ENCODE measurements at regions not wholly inside any gene's neighbourhood (a gene's known extent, or its start where the extent isn't known, plus 50 kb on each side); places are given as distances from the start of the nearest gene placed in this dataset.
A peak's percentile ranks its signal among the peaks of the same experiment; 100 is the strongest.

DNA sequence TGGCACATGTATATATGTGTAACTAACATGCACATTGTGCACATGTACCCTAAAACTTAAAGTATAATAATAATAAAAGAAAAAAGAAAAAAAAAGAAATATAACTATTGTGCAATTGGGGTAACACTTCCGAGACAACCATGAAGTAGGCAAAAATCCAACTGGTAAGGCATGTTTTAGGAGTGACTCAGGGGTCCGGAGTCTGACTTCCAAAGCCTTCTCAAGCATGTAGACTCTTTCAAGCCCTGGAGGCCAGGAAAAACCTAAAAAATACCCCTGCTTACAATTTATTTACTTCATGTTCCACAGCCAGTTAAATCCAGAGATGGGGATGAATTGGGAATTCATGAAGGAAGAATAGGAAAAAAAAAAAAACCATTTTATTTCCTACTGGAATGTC is 161.3 kb upstream of the PHACTR1 start:
- Histone ChIP-seq H3K4me1 (ENCODE audit: insufficient read depth, low read length) (peaks cover 5% of the 10 kb centered on the region), H4K20me1 (ENCODE audit: insufficient read depth, low read length) (no peaks in the 10 kb centered on the region), H3K4me3 (ENCODE audit: insufficient read depth, low read depth, low read length) (no peak overlapping the region), H3K9ac (ENCODE audit: low read length) (no peak overlapping the region), H3K27ac (ENCODE audit: low read depth, low read length) (no peak overlapping the region), H3K36me3 (ENCODE audit: insufficient read depth, low read length) (no peaks in the 10 kb centered on the region), H3K9me3 (ENCODE audit: insufficient read depth, low read depth, low read length) (no peaks in the 10 kb centered on the region), H3K79me2 (ENCODE audit: insufficient read depth, low read length) (no peaks in the 10 kb centered on the region), H3K27me3 (ENCODE audit: insufficient read depth, low read length) (no peaks in the 10 kb centered on the region), H3K4me2 (ENCODE audit: low read length) (no peak overlapping the region), H2AFZ (ENCODE audit: low read depth, low read length) (no peak overlapping the region)
- no peak for FAIRE-seq
- DNase-seq (ENCODE audit: low read depth): peak; percentile 80
- Mint-ChIP-seq H3K4me3 (ENCODE audit: unreplicated experiment) (no peak overlapping the region), H3K27me3 (ENCODE audit: low read depth, unreplicated experiment) (peaks cover 3% of the 10 kb centered on the region), H3K27ac (ENCODE audit: unreplicated experiment) (no peak overlapping the region), H3K36me3 (ENCODE audit: low read depth, unreplicated experiment) (no peaks in the 10 kb centered on the region), H3K9me3 (ENCODE audit: unreplicated experiment) (peaks cover 6% of the 10 kb centered on the region), H3K4me1 (ENCODE audit: low read depth, unreplicated experiment) (peaks cover 4% of the 10 kb centered on the region)
- no peak for TF ChIP-seq EZH2 (IDR thresholded peaks at IDR 0.05; ENCODE audit: insufficient read depth, low read length)
- TF ChIP-seq, protein P1, sequence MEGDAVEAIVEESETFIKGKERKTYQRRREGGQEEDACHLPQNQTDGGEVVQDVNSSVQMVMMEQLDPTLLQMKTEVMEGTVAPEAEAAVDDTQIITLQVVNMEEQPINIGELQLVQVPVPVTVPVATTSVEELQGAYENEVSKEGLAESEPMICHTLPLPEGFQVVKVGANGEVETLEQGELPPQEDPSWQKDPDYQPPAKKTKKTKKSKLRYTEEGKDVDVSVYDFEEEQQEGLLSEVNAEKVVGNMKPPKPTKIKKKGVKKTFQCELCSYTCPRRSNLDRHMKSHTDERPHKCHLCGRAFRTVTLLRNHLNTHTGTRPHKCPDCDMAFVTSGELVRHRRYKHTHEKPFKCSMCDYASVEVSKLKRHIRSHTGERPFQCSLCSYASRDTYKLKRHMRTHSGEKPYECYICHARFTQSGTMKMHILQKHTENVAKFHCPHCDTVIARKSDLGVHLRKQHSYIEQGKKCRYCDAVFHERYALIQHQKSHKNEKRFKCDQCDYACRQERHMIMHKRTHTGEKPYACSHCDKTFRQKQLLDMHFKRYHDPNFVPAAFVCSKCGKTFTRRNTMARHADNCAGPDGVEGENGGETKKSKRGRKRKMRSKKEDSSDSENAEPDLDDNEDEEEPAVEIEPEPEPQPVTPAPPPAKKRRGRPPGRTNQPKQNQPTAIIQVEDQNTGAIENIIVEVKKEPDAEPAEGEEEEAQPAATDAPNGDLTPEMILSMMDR (IDR thresholded peaks at IDR 0.05; ENCODE audit: insufficient read depth, low read depth, low read length): no peak

DNA sequence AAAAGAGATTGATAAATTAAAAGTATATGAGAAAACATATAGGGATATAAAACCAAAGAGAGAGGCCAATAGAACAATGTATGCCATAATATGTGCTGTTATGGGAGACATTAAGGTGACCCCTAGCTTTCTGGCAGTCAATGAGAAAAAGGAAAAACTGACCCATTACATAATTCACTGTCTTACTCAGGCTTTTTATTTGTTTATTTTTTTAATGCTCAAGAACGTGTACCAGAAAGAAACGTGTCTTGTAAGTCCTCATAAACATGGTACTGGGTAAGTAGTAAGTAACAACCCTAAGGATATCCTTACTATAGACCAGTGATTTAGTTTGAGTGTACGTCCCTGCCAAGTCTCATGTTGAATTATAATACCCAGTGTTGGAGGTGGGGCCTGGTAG is 160.8 kb upstream of the PHACTR1 start:
- Histone ChIP-seq H3K27me3 (ENCODE audit: insufficient read depth, low read length) (no peaks in the 10 kb centered on the region), H3K9ac (ENCODE audit: low read length) (no peak overlapping the region), H2AFZ (ENCODE audit: low read depth, low read length) (no peak overlapping the region), H3K4me3 (ENCODE audit: insufficient read depth, low read depth, low read length) (no peak overlapping the region), H3K36me3 (ENCODE audit: insufficient read depth, low read length) (no peaks in the 10 kb centered on the region), H3K79me2 (ENCODE audit: insufficient read depth, low read length) (no peaks in the 10 kb centered on the region), H3K4me1 (ENCODE audit: insufficient read depth, low read length) (peaks cover 5% of the 10 kb centered on the region), H3K27ac (ENCODE audit: low read depth, low read length) (no peak overlapping the region), H3K4me2 (ENCODE audit: low read length) (no peak overlapping the region), H4K20me1 (ENCODE audit: insufficient read depth, low read length) (no peaks in the 10 kb centered on the region), H3K9me3 (ENCODE audit: insufficient read depth, low read depth, low read length) (no peaks in the 10 kb centered on the region)
- H3K27me3 Mint-ChIP-seq (ENCODE audit: low read depth, unreplicated experiment): peaks cover 3% of the 10 kb centered on the region
- H3K9me3 Mint-ChIP-seq (ENCODE audit: unreplicated experiment): peaks cover 9% of the 10 kb centered on the region
- H3K27ac Mint-ChIP-seq (ENCODE audit: unreplicated experiment): no peak overlapping the region
- no peak overlapping the region for H3K4me3 Mint-ChIP-seq (ENCODE audit: unreplicated experiment)
- DNase-seq (ENCODE audit: low read depth): no peak
- H3K36me3 Mint-ChIP-seq (ENCODE audit: low read depth, unreplicated experiment): no peaks in the 10 kb centered on the region
- peaks cover 4% of the 10 kb centered on the region for H3K4me1 Mint-ChIP-seq (ENCODE audit: low read depth, unreplicated experiment)
- TF ChIP-seq, protein P1 (IDR thresholded peaks at IDR 0.05; ENCODE audit: insufficient read depth, low read depth, low read length): no peak
- no peak for TF ChIP-seq EZH2 (IDR thresholded peaks at IDR 0.05; ENCODE audit: insufficient read depth, low read length)
- FAIRE-seq: no peak

DNA sequence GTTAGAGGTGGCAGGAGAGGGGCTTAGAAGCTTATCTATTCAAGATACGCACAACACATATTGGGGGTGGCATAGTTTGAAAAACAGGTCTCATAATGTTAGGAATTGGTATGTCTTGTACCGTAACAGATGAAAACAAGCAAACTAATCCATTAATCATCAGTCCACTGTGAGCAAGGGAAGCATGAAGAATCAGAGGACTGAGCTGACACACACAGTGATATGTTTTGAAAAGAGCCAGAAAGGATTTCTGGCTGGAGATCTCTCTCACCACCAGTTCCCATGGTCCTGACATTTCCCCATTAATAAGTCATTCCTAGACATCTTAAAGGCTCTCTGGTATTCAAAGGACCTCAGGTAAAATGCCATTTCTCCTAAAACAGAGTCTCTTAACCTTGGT is 158.8 kb upstream of the PHACTR1 start:
- Mint-ChIP-seq H3K27me3 (ENCODE audit: low read depth, unreplicated experiment) (no peaks in the 10 kb centered on the region), H3K4me3 (ENCODE audit: unreplicated experiment) (no peak overlapping the region), H3K4me1 (ENCODE audit: low read depth, unreplicated experiment) (peaks cover 4% of the 10 kb centered on the region), H3K36me3 (ENCODE audit: low read depth, unreplicated experiment) (no peaks in the 10 kb centered on the region), H3K27ac (ENCODE audit: unreplicated experiment) (no peak overlapping the region), H3K9me3 (ENCODE audit: unreplicated experiment) (peaks cover 7% of the 10 kb centered on the region)
- peak overlapping the region; percentile 5 for H3K4me2 ChIP-seq (ENCODE audit: low read length)
- H3K27me3 ChIP-seq (ENCODE audit: insufficient read depth, low read length): no peaks in the 10 kb centered on the region
- H4K20me1 ChIP-seq (ENCODE audit: insufficient read depth, low read length): no peaks in the 10 kb centered on the region
- no peak overlapping the region for H3K4me3 ChIP-seq (ENCODE audit: insufficient read depth, low read depth, low read length)
- peak; percentile 44 for DNase-seq (ENCODE audit: low read depth)
- H3K9me3 ChIP-seq (ENCODE audit: insufficient read depth, low read depth, low read length): no peaks in the 10 kb centered on the region
- H3K36me3 ChIP-seq (ENCODE audit: insufficient read depth, low read length): no peaks in the 10 kb centered on the region
- H3K4me1 ChIP-seq (ENCODE audit: insufficient read depth, low read length): peaks cover 5% of the 10 kb centered on the region
- FAIRE-seq: no peak
- H3K79me2 ChIP-seq (ENCODE audit: insufficient read depth, low read length): no peaks in the 10 kb centered on the region
- H3K9ac ChIP-seq (ENCODE audit: low read length): no peak overlapping the region
- TF ChIP-seq, protein P1 (IDR thresholded peaks at IDR 0.05; ENCODE audit: insufficient read depth, low read depth, low read length): no peak
- TF ChIP-seq EZH2 (IDR thresholded peaks at IDR 0.05; ENCODE audit: insufficient read depth, low read length): no peak
- no peak overlapping the region for H3K27ac ChIP-seq (ENCODE audit: low read depth, low read length)
- no peak overlapping the region for H2AFZ ChIP-seq (ENCODE audit: low read depth, low read length)

Data from astrocyte (in vitro differentiated cells and primary cell).